ENCODE measurements at regions not wholly inside any gene's neighbourhood (a gene's known extent, or its start where the extent isn't known, plus 50 kb on each side); places are given as distances from the start of the nearest gene placed in this dataset.
A peak's percentile ranks its signal among the peaks of the same experiment; 100 is the strongest.
"Not testable (repeated sequence)": the region's sequence is repeated elsewhere in the genome, so short reads cannot be mapped to it uniquely, and the experiment has no call there.

DNA sequence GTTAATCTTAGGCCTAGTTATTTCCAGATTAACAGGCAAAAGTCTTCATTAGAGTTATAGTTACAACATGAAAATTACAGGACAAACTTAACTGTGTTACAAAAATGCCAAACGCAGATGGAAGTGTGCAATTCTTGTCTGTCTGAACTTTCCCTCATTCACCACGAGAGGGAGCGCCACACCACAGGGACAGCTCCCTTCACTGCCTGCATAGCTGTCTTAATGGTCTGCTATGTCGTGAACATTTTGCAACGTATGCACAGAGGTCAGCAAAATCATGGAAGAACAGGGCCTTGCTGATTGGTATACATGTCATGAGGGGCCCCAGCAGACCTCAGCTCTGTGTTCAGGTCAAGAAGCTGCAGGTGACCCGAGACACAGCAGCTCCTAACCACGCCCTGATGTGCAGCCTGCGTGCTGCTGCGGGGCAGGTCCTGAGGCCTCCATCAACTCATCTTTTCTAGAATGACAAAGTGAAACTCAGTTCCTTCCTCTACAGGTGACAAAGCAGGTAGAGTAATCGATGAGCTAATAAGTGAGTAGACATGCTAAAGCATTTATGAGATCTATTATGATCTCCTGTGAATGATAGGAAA, 78.8 kb upstream of the ATP8B1 start:
- H3K36me3 ChIP-seq = no peaks in the 10 kb centered on the region
- H3K9me3 ChIP-seq = no peaks in the 10 kb centered on the region
- no peaks in the 10 kb centered on the region for H3K4me1 ChIP-seq
- DNase-seq (ENCODE audit: low spot score in 2 of 2) = peak in 1 of 2 donors; percentile 80
- intact Hi-C loops (cut with DNase I) = loop anchor here (2.0 to 5.0 kb wide), 2 partner anchors 240 to 251 kb away; no protein-coding TSS in a partner anchor
- no peak overlapping the region for H3K4me3 ChIP-seq
- no peak overlapping the region for H3K27ac ChIP-seq
- TF ChIP-seq, protein P1, sequence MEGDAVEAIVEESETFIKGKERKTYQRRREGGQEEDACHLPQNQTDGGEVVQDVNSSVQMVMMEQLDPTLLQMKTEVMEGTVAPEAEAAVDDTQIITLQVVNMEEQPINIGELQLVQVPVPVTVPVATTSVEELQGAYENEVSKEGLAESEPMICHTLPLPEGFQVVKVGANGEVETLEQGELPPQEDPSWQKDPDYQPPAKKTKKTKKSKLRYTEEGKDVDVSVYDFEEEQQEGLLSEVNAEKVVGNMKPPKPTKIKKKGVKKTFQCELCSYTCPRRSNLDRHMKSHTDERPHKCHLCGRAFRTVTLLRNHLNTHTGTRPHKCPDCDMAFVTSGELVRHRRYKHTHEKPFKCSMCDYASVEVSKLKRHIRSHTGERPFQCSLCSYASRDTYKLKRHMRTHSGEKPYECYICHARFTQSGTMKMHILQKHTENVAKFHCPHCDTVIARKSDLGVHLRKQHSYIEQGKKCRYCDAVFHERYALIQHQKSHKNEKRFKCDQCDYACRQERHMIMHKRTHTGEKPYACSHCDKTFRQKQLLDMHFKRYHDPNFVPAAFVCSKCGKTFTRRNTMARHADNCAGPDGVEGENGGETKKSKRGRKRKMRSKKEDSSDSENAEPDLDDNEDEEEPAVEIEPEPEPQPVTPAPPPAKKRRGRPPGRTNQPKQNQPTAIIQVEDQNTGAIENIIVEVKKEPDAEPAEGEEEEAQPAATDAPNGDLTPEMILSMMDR (IDR thresholded peaks at IDR 0.05) = peak; percentile 75 to 92 (median 85)
- H3K27me3 ChIP-seq = no peaks in the 10 kb centered on the region

DNA sequence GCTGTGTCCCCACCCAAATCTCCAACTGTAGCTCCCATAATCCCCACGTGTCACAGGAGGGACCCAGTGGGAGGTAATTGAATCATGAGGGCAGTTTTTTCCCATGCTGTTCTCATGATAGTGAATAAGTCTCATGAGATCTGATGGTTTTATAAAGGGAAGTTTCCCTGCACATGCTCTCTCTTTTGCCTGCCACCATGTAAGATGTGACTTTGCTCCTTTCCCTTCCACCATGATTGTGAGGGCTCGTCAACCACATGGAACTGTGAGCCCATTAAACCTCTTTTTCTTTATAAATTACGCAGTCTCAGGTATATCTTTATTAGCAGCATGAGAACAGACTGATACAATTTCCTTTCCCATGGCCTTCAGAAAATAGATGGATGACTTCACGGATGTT, 76.8 kb upstream of the ATP8B1 start:
- H3K9me3 ChIP-seq; H3K4me1 ChIP-seq; H3K36me3 ChIP-seq; H3K27me3 ChIP-seq; H3K27ac ChIP-seq; DNase-seq (ENCODE audit: low spot score in 2 of 2); H3K4me3 ChIP-seq: not testable (repeated sequence)
- intact Hi-C loops (cut with DNase I) = loop anchor here (5.0 kb wide), 1 partner anchor 242 kb away; no protein-coding TSS in a partner anchor

DNA sequence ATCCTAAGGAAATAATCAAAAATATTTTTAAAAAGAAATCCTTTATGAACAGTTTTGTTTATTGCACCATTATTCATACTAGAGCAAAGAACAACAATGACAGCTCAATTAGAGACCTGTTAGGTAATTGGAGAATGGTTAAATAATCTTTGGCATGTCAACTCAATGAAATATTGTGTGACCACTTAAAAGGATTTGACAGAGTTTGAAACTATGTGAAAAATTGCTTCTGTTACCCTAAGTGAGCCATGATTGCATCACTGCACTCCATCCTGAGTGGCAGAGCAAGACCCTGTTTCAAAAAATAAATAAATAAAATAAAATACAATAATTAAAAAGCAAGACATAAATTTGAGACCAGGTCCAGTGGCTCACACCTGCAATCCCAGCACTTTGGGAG, 66.1 kb upstream of the ATP8B1 start:
- intact Hi-C loops (cut with DNase I) = no loop called here
- TF ChIP-seq, protein P1 (IDR thresholded peaks at IDR 0.05) = no peak
- Histone ChIP-seq H3K4me3 (no peak overlapping the region), H3K27ac (no peak overlapping the region), H3K27me3 (no peaks in the 10 kb centered on the region), H3K9me3 (peaks cover 0 to 15% of the 10 kb centered on the region in 2 donors), H3K36me3 (no peaks in the 10 kb centered on the region), H3K4me1 (no peaks in the 10 kb centered on the region)
- no peak for DNase-seq (ENCODE audit: low spot score in 2 of 2)

DNA sequence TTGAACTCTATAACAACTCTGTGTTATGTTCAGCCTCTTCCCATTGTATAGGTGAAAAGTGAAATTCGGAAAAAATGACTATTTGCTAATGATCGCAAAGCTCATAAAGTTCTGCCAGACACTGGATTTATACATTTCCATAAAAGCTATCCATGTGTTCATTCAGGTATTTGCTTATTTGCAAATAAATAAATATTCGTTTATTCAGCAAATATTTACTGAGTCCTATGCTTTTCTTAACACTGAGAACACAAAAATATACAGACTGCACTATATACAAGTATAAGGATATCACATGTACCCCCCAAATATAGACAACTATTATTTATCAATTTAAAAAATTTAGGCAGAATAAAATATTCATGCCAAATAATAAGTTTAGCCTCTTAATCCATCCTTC, 63.2 kb upstream of the ATP8B1 start:
- TF ChIP-seq, protein P1 (IDR thresholded peaks at IDR 0.05) = no peak
- Histone ChIP-seq H3K4me3 (no peak overlapping the region), H3K4me1 (no peaks in the 10 kb centered on the region), H3K9me3 (no peaks in the 10 kb centered on the region), H3K27ac (no peak overlapping the region), H3K36me3 (no peaks in the 10 kb centered on the region), H3K27me3 (no peaks in the 10 kb centered on the region)
- intact Hi-C loops (cut with DNase I) = no loop called here
- DNase-seq (ENCODE audit: low spot score in 2 of 2) = no peak

DNA sequence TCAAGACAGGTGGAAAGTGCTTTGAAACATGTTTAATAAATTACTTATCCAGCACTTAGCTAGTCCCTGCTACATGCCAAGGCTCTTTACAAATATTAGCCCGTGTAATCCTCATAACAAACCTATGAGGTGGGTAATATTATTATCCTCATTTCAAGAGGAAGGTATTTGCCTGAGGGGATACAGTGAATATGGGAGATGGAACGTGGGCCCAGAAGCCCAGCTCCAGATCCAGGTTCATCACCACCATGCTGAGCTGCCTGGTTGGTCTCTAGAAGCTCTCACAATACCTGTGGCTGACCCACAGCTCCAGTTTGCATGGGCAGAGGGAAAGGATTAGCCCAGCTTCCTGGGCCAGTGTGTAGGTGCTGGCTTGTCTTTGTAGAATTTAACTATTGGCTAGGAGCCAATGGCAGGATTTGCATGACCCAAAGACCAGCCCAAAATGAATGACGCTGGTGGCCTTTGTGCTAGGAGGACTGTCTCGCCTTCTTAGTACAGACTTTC, 61.6 kb upstream of the ATP8B1 start:
- H3K36me3 ChIP-seq = no peaks in the 10 kb centered on the region
- H3K4me1 ChIP-seq = no peaks in the 10 kb centered on the region
- DNase-seq (ENCODE audit: low spot score in 2 of 2) = no peak
- H3K9me3 ChIP-seq = no peaks in the 10 kb centered on the region
- no peak overlapping the region for H3K27ac ChIP-seq
- intact Hi-C loops (cut with DNase I) = no loop called here
- no peak overlapping the region for H3K4me3 ChIP-seq
- TF ChIP-seq, protein P1 (IDR thresholded peaks at IDR 0.05) = no peak
- no peaks in the 10 kb centered on the region for H3K27me3 ChIP-seq

DNA sequence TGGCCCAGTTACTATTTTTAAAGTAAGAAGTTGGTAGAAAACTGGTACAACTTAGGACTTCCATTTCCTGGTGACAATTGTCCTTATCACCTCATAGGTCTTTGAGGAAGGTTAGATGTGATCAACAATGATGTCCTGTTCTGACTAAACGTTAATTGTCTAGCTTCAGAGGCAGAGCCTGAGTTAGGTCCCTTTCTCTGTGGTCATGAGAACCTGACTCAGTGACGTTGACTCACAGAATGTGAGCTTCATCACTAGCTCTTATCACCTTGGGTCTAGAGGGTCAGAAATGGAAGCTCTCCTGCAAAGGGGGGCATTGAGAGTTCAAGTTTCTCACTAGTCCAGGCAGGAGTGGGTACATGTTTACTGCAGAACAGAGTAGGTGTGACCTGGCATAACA, 60.6 kb upstream of the ATP8B1 start:
- DNase-seq (ENCODE audit: low spot score in 2 of 2) = no peak
- Histone ChIP-seq H3K4me3 (no peak overlapping the region), H3K27ac (no peak overlapping the region), H3K27me3 (no peaks in the 10 kb centered on the region), H3K4me1 (no peaks in the 10 kb centered on the region), H3K9me3 (no peaks in the 10 kb centered on the region), H3K36me3 (no peaks in the 10 kb centered on the region)
- TF ChIP-seq, protein P1 (IDR thresholded peaks at IDR 0.05) = no peak
- intact Hi-C loops (cut with DNase I) = no loop called here
